ENCODE measurements at regions not wholly inside any gene's neighbourhood (a gene's known extent, or its start where the extent isn't known, plus 50 kb on each side); places are given as distances from the start of the nearest gene placed in this dataset.
"Not testable (repeated sequence)": the region's sequence is repeated elsewhere in the genome, so short reads cannot be mapped to it uniquely, and the experiment has no call there.

DNA sequence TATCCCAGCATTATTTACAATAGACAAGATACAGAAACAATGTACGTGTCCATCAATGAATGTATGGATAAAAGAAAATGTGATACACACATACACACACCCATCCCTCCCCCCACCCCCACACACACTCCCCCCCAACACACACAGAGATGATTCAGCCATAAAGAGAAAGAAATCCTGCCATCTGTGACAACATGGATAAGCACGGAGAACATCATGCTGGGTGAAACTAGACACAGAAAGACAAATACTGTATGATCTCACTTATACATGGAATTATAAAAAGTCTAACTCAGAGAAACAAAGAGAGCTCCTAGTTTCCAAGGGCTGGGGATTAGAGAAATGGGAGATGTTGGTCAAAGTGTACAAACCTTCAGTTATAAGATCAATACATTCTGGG is 104.8 kb upstream of the LY86 start:
- DNase-seq = no peak

DNA sequence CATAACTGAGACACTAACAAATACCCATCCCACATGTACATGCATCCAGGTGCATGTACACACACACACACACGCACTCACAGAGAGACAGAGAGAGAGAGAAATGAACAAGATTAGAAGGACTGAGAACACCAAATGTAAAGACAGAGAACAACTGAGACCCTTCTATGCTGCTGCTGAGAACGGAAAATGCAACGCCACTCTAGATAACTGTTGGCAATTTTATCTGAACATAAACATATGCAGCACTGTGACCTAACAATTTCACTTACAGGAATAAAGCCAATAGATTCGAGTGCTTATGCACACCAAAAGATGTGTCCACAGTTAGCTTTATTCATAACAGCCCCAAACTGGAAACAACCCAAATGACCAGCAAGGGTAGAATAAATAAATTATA is 103.8 kb upstream of the LY86 start:
- no peak for DNase-seq

DNA sequence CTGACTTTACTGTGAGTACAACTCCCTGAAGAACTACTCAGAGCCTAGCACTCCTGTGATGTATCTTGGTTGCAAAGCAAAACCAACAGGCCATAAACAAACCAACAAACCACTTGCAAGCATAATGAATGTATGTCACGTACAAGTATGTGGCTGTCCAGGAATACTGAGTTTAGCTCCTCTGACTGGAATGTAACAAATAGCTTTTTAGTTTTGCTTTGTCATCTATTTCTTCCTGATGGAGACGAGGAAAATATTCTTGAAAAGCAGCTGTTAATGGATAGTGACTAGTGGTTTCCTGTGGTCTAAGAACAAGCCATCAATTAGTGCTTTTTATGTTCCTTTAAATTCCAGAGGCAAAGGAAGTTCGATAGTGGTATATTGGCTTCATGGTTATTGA is 101.9 kb upstream of the LY86 start:
- no peak for DNase-seq

DNA sequence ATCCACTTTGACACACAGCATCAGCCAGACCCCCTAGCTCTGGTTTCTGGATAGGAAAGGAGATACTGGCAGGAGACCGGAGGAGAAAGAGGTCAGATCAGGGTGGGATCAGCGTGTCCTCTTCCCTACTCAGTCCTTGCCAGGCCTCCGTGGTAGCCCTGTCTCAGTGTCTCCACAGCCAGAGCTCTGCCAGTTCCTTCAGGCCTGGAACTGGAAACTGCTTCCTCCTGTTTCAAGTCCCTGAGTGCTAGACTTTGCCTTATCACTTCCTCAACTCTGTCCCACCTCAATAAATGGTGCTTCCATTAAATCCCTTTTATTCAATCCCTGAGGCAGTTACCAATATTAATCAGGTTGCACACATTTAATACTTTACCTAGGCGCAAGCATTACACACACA is 96.8 kb upstream of the LY86 start:
- DNase-seq = no peak

DNA sequence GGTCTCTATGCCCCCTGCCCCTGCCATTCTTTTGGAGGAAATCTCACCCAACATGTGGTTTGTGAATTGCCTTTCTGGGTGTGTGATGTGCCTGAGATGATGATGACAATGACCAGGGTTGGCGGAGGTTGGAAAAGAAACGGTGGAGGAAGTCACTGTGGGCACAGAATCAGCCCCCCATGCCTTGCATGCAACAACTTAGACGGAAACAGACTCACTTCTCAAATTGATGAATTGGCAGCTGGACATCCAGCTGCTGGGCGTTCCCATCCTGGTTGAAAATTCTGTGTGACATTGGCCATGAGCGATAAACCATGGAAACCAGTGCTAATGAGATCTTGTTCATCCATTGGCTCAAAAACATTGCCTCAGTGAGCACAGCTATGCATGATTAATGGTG is 95.8 kb upstream of the LY86 start:
- DNase-seq = no peak

DNA sequence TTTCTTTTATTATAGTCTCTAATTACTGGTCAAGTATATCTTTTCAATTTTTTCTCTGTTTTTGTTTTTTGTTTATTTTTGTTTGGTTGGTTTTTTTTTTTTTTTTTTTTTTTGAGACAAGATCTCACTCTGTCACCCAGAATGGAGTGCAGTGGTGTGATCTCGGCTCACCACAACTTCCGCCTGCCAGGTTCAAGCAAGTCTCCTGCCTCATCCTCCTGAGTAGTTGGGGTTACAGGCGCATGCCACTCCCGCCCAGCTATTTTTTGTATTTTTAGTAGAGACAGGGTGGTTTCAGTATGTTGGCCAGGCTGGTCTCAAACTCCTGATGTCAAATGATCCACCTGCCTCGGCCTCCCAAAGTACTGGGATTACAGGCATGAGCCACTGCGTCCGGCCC is 94.4 kb upstream of the LY86 start:
- DNase-seq = not testable (repeated sequence)

DNA sequence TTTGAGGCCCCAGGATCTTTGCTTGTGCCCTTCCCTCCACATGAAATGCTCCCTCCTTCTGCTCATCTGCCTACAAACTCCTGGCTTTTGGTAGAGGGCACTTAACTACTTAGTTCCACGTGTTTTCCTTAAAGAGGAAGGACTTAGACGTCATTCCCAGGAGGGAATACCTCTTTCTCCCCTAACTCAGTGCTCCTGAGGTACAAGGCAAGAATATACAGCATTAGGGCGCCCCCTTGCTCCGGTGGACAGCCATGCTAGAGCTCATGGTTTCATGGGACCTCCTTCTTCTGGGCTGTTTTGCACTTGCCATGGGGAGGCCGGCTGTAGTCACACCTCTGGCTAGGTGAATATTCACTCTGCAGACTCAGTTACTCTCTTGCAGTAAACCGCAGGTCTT is 93.8 kb upstream of the LY86 start:
- DNase-seq = no peak

DNA sequence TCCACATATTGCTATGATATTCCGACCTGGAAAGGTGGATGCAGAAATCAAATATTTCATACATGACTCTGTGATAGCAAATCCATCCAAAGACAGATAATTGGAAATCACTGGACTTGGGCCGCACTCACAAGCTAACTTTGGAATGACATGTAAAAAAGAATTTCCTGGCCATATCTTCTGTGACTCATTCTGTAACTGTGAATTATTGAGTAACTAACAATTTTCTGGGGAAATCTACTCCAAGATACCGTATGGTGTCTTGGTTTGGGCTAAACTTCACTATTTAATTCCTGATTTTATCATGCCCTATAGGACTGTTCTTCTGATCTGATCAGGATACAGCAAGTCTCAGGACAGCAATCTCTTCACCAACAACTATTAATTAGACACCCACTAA is 92.7 kb upstream of the LY86 start:
- no peak for DNase-seq

DNA sequence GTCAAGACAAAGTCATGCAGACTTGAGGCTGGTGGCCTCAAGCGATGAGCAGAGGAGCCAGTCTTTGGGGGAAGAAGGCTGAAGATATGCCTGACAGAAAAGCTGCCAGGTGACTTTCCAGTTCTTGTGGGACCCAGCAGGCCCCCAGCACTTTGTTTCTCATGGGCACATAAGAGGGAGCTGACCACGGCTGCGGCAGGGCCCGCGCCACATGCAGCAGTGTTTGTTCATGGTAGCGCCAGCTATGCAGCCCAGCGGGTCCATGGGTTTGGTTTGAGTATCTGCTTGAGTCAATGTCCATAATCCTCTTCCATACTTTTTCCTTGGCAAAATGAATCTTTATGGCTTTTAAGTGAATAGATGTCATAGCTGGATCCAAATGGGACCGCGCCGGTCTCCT is 91.0 kb upstream of the LY86 start:
- no peak for DNase-seq

DNA sequence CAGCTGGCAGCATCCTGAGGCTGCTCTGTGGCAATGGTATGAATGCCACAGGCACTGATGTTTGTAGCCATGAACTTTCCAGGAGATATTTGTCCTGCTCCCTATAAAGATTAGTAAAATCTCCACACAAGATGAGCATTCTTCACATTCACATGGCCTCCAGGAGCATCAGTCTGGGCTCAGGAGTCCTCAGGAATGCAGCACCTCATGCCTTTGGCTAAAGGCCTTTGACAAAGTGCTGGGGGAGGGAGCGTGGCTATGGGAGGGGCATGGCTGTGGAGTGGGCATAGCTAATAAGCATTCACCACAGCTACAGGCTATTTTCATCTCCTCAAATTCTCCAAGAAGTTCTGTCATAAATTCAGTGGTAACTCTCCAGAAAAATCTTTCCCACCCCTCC is 90.5 kb upstream of the LY86 start:
- no peak for DNase-seq

DNA sequence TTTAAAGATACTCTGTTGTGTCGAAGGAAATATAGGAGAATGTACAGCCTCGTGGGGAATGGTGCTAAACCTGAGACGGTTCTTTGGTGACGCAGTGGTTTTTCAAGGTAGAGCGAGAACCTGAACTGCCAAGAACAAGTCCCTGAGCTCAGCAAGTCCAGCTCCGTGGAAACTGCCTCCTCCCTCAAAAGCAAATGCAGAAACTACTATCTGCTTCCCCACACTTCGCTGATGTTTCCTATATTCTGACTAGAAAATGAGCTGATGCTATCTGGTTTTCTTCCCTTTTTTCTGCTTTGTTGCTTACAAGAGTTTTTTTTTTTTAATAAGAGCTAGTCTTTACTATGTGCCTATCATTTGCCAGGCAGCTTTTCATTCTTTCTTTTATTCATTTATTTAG is 85.3 kb upstream of the LY86 start:
- DNase-seq = no peak

DNA sequence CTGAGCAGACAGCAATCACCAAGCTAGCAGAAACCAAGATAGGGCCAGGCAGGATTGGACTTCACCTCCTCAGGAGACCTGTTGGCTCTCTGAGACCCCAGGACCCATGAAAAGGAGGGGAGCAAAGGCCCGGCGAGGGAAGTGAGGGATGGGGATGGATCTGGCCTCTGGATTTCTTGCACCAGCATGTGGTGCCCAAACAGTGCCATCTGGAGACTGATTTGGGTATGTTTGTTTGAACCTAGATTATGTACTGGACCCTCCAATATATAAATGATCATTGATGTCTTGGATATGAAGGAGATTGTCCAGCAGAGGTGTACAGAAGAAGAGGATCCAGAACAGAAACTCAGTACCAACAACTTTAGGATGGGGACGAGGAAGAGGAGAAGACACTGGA is 83.4 kb upstream of the LY86 start:
- DNase-seq = no peak

DNA sequence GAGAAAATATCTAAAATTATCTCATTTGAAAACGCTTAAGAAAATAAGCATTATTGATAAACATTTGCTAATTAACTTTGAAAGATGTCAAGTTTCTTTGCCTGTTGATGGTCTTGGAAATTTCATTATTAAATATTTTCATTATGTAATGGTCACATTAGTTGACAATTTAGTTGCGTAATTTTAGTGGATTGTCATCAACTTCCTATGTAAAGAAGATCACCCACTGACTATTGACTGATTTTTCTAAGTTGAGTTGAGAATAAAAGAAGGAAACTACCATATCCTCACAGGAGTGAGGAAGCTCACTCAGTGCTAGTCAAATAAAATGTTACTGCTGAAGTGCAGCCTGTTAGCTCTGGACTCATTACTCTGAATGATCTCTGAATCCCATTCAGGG is 79.9 kb upstream of the LY86 start:
- DNase-seq = no peak

DNA sequence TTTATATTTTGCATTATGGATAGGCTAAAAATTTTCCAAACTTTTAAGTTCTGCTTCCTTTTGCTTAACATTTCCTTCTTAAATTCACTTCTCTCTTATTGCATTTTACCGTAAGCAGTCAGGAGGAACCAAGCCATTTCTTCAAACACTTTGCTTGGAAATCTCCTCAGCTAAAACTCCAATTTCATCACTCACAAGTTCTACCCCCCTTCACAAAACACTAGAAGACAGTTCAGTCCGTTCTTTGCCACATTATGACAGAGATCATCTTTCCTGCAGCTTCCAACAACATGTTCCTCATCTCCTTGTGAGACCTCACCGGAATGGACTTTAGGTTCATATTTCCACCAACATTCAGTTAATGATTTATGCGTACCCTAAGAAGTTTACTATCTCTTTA is 79.2 kb upstream of the LY86 start:
- no peak for DNase-seq

DNA sequence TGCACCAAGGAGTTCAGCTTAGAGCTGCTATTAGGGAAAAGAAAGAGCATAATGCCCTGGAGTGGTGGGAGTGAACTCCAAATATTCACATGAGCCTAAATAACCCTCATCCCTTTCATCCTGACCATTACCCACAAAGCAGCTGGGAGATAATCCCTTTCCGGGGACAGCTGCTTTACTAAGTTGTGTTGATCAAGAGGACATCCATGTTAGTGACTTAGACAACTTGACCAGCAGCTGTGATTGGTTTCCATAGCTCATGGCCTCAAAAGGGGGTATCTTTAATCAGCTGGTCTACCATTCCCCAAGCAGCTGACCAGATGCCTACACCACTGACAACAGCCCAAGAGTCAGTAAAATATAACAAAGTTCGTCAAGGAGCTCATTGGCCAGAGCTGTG is 75.8 kb upstream of the LY86 start:
- DNase-seq = no peak

DNA sequence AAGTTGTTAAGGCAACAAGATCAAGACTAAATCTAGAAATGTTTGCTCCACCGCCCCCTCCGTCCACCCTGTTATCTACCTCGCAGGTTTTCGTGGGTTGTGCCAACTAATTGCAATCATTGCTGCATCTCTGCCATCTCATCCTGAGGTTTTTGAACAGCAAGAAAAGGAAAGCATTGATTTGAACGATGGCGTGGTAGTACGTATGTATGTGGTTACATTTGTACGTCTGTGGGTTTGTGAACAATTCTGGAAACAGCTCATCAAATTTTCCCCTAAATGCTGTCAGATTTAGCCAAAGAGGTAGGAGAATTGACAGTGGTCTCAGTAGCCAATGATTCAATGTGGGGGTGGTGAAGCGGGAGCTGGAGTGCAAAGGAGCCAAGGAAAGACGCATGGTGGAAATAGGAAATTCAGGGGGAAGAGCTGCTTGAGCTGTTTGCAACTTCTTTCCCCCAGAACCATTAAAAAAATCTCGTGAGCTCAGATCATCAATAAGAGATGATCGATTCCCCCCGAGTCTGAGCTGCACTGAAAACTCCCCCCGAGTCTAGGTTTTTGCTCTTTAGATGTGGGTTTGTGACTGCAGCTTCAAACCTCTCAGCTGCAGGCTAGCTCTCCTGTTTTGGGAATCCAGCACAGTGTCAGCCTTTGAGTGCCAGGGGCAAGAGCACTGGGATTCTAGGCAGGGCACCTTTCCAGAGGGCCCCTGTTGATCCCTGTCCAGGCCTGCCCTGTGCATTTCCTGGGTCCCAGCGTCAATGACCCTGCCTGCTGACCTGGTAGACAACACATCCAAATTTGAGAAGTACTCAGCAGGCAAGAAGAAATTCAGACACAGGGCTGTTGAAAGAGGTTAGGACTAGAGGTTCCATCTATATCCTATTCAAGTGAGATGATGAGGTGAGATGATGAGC is 72.6 kb upstream of the LY86 start:
- no peak for DNase-seq

DNA sequence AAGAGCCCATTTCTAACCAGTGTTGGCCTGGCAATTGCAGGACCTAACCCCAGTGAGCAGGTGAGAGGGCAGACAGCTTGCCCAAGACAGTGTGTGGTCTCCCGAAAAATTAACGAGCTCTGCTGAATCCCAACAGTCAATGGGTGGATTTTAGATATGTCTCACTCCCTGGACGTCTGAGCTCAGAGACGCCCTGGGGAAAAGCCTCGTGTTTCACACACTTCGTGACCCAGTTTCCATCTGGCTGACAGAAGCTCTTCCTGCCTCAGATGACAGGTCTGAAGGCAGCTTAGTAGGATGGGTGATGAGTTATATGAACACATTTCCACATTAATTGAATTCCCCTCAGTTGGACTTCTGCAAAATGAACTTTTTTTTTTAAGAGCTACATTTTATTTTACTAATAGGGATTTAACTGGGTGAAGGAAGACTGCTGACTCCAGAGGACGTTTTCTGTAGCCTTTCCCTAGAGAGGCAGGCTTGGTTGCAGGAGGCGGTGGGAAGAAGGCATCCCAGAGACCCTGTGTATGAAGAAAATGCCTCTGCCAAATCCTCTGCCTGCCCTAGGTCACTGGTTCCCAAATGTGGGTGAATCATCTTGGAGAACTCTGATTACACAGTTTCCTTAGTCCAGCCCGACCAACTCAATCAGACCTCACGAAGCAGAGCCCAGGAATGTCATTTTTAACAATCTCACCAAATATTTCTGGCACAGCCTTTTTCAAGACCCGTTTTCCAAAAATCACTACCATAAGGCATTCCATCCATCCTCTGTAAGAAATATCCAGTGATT is 71.7 kb upstream of the LY86 start:
- no peak for DNase-seq

DNA sequence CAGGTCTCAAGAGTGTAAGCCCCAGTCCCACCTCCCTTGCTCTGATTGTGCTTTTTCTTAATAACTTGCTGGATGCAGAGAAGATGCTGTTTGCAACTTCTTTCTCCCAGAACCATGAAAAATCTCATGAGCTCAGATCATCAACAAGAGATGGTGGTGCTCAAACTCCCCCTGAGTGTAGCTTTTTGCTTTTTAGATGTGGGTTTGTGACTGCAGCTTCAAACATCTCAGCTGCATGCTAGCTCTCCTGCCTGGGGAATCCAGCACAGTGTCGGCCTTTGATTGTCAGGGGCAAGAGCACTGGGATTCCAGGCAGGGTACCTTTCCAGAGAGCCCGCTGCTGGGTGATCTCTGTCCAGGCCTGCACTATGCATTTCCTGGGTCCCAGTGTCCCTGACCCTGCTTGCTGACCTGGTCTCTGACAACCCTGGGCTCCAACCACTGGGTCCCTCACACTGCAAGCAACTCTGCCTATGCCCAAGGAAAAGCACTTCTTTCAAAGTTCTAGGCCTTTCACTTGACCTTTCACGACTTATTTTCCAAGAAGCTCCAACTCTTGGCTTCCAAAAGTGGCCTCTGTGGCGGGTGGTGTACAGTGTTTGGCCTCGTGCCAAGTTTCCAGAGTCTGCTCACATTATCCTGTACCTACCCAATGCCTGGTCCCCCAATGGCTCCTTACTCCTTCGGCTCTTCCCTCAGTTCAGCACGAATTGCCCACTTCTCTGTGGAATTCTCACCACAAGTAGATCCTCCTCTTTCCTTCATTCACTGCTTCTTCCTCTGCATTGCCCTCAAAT is 69.7 kb upstream of the LY86 start:
- no peak for DNase-seq

DNA sequence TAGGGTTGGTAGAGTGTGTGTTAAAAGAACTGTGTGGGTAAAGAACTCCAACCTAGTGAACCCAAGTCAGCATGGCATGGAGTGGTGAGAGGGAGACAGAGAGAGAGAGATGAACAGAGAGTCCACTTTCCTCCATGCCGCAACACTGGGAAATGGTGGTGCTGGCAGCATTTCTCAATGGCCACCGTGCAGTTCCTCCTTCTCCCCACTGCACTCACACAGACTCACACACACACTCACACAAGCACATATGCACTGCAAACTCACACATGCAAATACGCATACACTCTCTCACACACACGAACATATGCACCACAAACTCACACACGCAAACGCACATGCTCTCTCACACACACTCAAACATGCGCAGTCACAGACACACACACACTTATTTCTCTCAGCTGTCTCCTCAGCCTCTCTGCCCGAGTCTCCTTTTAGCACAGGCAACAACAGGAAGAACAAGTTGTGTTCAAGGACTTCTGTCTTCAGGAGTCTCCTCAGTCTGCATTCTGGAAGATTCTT is 66.5 kb upstream of the LY86 start:
- no peak for DNase-seq

DNA sequence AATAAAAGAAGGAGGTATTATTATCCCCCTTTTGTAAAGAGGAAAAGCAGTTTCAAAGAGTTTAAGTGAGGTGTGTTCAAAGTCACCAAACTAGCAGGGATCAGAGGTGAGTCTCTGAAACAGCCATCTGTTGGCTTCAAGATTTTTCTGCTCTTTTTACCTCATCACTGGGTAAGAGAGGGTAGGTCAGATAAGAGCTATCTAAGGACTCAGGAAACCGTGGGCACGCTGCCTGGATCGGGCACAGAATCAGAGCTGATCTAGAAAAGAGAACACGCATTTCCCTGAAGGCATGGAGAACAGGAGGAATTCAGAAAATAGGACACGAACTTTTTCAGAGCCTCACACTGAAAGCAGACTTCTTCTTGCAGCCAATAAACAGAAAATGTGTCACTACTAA is 65.8 kb upstream of the LY86 start:
- DNase-seq = no peak

DNA sequence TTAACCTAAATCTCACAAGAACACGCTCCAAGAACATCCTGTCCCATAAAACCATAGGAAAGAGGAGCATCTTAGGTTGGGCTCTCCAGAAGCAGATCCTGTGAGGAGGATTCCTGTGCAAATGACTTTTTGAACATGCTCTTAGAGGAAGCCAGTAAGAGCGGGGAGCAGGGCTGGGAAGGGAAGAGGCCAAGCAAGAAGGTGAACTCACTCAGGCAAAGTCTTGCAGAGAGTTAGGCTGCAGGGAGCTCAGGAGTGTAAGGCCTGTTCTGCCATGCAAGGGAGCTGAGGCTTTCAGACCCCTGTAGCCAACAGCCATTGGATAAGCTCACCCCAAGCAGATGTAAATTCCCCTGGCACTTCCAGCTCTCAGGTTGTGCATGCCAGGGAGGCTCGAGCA is 63.6 kb upstream of the LY86 start:
- DNase-seq = no peak

DNA sequence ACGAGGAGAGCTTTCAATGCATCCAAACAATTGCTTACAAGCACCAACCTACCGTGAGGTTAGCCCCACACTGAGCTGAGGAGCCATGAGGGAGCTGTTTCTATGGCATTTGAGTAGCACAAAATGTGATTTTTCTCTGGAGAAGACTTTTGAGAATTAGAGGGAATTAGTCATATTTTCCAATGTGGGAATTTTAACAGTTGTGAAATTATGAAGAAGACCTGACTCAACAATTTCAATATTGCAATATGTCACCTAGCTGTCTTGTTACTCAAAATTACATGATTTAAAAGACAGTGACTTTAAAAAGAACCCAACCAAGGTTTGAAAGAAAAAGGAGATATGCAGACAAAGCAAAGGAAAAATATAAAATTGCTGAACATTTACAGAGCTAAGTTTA is 62.6 kb upstream of the LY86 start:
- DNase-seq = no peak

DNA sequence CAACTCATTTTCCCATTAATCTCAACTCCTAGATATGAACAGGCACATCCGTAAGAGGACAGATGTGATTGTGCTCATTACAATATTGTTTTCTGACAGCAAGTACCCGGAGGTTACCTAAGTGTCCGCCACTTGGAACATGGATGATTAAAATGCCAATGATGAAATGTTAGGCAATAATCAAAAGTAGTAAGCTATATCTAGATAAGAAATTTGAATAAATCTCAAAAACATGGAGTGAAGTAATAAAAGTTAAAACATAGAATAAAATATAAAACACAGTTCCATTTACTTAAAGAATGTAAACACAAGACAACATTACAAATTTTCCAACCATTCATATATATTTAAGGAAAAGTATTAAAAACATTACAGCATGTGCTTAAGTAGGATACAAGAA is 59.2 kb upstream of the LY86 start:
- DNase-seq = no peak
